ACHN (cell line): ENCODE measurements at regions not wholly inside any gene's neighbourhood (a gene's known extent, or its start where the extent isn't known, plus 50 kb on each side); places are given as distances from the start of the nearest gene placed in this dataset.
A peak's percentile ranks its signal among the peaks of the same experiment; 100 is the strongest.

Experiments
- DNase-seq: peaks from one replicate; pipeline ENCODE4 v3.0.0-alpha.2; 2015
- in situ Hi-C: cut with HindIII; loops from 2 replicates; pipeline ENCODE4 v1.10.0; 2017; ENCODE audit warnings: low sequenced_read_pairs, low pct_ligation_motif_present, low pct_unique_long_range_greater_than_20kb

DNA sequence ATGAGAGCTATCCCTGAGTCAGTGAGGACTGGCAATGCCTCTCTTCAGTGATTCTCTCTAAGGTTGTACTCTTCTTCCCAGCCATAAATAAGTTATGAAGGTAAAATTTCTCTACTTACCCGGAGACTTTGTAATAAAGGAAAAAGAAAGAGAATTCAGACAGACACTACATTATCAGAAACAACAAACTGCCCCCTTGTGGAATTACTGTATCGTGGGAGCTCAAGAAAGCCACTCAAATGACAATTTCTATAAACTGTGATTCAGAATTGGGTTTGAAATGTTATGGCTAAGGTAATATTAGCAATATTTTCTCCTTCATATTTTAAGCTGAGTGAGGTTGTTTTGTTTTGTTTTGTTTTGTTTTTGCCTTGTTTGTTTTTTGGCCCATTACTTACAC, 155.8 kb upstream of the TANK start:
- in situ Hi-C loops = no loop called here
- DNase-seq = peak; percentile 34

DNA sequence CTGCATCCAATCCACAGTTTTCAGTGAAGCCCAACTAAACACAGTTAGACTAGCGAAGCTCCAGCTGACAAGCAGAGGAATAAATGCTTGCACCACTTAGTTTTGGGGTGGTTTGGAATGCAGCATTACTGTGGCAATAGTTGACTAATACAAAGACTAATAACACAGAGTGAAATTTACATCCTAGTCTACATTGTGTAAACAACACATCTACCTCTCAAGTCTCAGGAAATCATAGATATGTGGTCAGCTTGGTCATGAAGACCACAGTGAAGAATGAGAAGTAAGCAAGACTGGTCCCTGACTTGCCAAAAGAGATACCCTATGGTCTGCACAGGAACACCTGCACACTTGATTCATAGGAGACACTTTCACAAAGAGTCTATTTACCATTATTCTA, 155.1 kb upstream of the TANK start:
- no peak for DNase-seq
- in situ Hi-C loops = no loop called here

DNA sequence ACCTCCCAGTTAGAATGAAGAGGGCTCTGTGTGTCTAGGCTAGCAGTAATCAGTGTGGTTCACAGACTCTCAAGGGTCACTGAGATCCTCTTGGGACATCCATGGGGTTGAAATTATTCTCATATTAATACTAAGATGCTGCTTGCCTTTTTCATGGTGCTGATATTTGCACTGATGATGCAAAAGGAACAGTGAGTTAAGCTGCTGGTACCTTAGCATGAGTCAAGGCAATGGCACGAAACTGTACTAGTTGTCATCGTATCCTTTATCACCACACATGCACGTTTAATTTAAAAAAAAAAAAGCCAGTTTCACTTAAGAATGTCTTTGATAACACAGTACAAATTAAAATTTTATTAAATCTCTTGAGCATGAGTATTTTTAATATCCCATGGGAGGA, 151.9 kb upstream of the TANK start:
- no peak for DNase-seq

DNA sequence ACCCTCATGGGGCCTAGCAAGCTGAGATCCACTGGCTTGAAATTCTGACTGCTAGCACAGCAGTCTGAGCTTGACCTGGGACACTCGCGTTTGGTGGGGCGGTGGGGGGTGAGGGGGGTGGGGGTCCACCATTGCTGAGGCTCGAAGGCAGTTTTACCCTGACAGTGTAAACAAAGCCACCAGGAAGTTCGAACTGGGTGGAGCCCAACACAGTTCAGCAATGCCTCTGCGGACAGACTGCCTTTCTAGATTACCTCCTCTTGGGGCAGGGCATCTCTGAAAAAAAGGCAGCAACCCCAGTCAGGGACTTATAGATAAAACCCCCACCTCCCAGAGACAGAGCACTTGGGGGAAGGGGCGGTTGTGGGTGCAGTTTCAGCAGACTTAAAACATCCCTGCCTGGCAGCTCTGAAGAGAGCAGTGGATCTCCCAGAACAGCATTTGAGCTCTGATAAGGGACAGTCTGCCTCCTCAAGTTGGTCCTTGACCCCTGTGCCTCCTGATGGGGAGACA, 149.7 kb upstream of the TANK start:
- DNase-seq = no peak
- in situ Hi-C loops = no loop called here

More for the DNA sequence above, 151.9 kb upstream of the TANK start:
- in situ Hi-C loops = no loop called here

DNA sequence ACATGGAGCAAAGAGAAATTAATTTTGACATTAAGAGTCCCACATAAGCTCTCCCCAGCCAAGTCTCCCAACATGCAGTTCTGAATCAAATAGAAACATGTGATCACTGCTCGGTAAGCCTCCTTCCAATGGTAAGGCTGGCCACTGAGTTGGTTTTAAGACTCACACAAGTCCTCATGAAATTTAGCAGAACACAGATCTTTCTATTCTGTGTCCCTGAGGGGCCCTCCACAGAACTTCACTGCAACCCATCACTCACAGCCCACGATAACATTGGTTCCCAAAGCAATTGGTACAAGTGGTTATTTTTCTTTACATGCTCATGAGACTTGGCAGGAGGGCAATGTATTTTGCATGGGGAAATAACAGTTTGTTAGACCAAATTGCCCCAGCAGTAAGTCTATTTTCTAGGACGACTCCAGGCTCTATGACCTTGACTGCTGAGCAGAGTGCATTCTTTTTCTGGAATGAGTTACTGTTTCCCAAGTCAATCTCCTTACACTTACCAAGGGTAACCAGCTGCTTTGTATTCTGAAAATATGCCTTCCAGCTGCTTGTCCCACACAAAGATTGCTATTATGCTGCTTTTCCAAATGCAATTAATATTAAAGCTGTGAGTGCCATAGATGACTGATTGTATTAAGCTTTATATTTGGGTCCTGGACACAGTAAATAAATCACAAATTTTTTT, 142.3 kb upstream of the TANK start:
- DNase-seq = no peak
- in situ Hi-C loops = no loop called here

DNA sequence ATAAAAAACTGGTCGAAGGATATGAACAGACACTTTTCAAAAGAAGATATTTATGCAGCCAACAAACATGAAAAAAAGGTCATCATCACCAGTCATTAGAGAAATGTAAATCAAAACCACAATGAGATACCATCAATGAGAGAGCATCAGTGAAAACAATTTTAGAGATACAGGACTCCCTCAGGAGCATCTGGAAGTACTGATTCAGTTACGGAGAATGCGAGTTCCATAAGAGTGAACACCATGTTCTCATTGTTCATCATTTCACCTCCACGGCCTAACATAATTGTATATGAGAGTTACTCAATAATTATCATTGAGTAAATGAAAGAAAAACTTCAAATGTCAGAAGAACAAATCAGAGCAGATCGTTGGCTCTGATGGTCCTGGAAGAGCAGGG, 140.9 kb upstream of the TANK start:
- no peak for DNase-seq
- in situ Hi-C loops = no loop called here

DNA sequence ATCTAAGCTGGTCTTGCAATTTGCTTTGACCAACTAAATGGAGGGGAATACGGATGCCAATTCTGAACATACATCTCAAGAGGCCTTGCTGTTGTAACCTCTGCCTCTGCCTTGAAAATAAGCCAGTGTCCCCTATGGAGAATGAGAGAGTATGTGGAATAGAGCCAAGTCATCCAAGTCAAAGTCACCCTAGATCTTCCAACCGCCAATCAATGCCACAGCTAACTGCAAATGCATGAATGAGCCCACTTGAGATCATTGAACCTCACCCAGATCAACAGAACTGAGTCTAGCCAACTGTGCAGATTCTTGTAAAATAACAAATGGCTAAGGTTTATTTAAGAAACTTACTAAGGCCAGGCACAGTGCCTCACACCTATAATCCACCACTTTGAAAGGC, 139.8 kb upstream of the TANK start:
- DNase-seq = no peak
- in situ Hi-C loops = no loop called here

DNA sequence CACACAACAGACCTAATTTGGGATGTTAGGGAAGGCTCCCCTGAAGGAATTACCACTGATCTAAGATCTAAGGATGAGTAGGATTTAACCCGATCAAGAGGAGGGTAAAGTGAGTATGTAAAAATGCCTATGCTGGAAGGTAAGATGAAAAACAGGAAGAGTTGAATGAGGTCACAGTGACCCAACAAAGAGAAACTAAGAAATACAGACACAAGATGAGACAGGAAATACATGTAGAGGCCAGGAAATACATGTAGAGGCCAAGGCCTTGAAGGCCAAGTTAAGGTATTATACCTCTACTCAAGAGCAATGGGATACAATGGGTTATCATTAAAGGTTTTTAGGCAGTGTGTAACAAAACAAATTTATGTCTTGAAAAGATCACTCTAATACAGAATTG, 131.6 kb upstream of the TANK start:
- in situ Hi-C loops = no loop called here
- no peak for DNase-seq

DNA sequence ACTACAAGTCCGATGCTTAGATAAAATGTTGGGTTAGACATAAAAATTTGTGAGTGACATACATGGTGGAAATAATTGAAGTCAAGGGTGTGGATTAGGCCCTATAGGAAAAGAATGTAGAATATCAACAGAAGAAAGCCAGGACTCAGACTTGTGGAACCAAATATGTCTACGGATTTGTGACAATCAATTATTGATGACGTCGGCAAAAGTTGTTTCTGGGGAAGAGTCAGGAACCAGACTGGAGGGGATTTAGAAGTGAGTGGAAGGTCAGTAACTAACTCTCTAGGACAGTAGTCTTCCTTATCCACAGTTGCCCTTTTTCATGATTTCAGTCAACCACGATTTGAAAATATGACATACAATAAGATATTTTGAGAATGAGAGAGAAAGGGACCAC, 130.9 kb upstream of the TANK start:
- in situ Hi-C loops = no loop called here
- no peak for DNase-seq

DNA sequence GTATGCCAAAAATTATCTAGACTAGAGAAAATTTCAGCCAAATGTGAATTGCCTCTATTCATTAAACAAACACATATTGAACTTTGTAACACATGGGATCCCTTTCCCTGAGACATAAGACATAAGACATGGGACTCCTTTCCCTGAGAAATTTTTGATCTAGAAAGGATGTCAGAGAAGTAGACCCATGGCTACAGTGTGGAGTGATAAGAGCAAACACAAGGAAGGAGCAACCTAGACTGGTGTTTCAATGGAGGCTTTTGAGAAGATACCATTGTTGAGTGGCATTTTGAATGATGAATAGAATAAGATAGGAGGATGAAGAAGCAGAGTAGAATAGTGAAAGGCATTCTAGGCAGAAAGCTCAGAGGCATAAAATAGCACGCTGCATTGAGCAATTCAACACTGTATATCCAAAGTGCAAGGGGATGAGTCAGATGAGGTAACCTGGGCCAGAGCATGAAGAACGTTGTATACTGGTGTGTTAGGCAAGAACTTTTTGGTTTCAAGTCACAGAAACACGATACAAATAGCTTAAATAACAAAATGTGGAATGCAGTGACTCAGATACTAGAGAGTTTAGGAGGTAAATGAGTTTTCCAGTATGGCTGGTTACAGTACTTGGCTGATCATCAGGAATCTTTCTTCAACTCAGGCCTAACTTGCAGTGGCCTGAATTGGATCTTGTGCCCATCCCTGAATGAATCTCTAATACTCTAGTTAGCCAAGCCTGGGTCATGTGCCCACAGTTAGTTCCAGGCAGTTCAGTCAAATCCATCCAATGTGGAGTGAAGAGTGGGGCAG, 129.8 kb upstream of the TANK start:
- peak; percentile 58 for DNase-seq
- in situ Hi-C loops = no loop called here

DNA sequence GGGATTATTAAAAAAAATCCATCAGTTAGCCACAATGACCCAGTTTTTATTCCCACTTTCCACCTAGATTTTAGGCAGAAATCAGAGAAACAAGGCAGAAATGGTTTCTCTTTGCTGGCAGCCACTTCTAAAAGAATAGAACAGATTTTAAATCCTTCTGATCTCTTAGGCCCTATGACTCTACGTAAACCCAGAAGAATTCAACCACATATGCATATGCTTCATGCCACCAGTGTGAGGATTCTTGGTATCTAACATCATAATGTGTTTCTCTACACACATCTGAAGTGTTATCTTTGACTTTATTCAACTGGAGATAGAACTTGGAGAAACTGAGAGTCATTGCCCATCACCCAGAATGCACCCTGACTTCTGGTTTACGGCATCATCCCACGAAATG, 128.7 kb upstream of the TANK start:
- DNase-seq = no peak
- in situ Hi-C loops = no loop called here

DNA sequence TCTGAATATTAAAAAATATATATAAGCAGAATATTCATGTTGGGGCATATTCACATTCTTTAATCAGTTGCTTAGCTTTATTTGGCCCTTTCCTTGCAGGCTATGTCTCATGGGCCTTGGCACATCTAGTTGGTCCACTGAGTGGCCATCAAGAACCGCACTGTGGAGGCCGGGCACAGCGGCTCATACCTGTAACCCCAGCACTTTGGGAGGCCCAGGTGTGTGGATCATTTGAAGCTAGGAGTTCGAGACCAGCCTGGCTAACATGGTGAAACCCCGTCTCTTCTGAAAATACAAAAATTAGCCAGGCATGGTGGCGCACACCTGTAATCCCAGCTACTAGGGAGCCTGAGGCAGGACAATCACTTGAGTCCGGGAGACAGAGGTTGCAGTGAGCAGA, 127.6 kb upstream of the TANK start:
- no peak for DNase-seq
- in situ Hi-C loops = no loop called here

DNA sequence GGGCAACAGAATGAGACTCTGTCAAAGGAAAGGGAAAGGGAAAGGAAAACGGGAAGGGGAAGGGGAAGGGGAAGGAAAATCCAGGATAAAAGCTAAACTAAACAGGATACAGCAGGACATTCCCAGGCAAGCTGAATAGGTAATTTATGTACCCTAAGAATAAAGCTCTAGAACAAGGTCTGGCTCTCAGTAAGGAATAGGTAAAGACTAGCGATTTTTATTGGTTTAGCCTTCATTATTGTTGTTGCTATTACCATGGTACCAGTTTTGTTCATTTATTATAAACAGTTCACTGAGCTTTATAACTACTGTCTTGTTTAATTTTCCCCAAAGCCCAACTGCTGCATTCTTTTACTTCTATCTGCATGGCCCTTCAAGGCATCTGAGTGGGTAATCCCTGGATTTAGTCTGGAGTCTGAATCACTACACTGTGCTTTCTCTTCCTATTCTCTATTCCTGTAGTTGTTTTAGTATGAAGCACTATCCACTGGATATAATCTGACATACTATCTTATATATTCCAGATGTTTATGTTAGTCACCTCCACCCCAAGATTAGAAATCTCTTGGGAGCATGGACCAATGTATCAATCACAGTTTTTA, 127.1 kb upstream of the TANK start:
- no peak for DNase-seq
- in situ Hi-C loops = no loop called here

DNA sequence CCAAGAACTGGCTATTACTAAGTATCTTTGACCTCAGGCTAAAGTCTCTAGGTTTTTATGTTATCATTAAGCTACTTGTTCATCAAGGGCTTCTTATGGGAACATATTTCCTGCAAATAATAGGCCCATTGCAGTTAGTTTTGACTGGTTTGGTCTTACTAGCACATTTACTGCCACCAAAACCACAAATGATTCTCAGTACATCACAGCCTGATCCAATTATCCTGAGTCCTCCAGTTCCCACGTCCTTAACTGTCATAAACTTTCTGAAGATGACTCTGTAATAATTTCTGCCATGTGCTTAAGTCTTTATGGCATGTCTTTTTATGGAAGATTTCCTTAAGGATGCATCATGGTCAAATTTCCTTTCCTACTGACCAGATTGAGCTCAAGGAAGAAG, 123.3 kb upstream of the TANK start:
- DNase-seq = no peak
- in situ Hi-C loops = no loop called here

DNA sequence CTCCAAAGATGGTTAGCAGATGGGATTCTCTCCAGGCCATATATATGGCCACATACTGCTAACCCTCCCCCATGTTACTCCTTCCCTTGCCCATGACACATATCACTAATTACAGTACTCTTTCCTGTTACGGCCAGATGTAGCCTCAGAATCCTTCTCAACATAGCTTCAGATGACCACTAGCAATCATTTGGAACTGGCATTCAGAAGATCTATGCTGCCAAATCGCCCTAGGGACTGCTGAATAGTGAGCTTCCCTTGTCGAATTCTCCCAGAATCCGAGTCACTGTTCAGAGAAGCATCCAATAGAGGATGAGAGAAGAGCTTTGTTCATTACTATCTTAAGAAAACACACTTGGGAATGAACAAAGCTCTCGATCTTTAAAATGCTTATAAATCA, 121.2 kb upstream of the TANK start:
- no peak for DNase-seq
- in situ Hi-C loops = no loop called here

DNA sequence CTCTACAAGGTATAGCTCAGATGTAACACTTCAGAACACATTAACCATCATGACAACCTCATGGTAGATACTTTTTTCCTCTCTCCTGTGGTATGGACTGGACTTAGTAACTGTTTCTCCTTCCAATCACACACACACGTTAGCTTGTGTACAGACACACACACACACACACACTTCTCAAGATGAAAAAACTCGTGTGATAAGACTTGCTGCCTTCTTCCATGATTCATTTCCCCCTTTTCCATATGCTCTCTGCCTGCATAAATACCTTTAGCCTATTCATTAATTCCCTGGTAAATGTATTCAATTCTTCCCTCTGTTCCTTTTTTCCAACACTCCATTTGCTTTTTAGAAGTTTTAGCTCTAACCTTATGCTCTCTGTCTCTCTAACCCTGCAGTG, 118.9 kb upstream of the TANK start:
- in situ Hi-C loops = no loop called here
- DNase-seq = no peak

DNA sequence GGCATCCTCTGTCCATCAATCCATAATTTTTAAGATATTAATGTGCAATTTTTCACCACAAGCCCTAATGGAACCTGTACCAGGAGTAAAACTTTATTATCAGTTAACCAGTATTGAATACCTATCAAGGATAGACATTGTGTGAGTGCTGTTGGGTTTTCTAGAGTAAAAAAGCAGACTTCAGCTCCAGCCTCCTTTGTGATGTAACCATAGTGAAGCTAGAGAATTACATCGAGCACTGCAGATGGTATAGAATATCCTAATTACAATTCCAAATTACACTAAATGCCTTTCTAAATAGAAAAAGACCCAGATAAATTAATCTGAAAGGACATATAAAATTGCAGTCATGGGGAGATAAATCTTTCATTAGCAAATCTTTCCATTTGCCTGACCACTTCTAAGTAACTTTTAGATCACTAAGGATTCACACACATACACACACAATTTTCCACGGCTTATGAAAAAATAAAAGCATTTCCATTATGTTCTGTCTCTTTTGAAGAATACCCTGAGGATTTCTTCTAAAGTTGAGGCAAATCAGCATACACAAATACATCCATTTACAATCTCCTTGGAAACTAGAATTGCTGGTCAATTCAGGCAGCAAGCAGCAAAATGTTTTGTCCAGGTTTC, 117.1 kb upstream of the TANK start:
- in situ Hi-C loops = no loop called here
- no peak for DNase-seq

DNA sequence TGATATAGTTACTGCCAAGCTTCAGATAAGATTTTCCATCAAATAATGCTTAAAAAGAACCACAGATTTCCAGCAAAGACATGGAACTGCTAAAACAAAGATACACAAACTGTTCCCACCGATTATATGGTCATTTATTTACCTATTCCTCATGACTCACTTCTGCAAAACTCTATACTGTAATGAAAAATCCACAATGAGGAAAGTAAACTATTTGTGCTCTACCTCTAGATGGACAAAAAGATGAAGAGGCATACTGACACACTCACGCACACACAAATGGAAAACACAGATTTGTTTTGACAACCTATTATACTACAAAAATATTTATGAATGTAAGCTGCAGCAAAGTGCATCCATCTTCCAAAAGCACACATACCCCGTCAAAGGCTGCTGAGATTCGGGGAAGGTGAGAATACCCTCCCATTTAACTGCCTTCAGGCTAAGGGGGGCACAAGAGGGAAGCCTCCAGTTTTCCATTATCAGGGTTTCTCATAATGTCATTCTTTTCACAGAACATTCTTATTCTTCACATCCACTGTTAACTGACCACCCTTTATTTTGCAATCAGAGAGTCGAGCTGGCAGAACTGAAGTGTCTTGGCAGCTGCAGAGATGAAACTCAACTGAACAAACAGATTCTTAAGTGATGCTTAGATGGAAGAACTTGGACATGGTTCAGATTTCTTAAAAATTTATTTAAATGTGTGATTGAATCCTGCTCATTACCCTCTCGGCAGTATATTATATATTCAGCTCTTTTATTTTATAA, 115.9 kb upstream of the TANK start:
- no peak for DNase-seq
- in situ Hi-C loops = no loop called here

DNA sequence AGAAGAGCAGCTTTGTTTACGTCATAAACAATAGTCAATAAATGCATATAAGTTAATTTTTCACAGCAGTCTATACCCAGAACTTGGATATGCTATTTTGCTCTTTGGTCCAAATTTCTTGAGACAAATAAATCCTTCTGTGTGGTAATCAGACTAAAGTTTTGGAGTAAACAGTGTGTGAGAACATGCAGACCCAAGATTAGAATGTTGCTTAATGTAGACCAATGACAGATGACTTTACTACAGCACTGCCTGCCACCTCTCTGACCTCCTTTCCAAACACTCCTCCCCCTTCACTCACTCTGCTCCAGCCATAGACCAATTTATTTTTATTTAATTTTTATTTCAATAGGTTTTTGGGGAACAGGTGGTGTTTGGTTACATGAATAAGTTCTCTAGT, 115.3 kb upstream of the TANK start:
- in situ Hi-C loops = no loop called here
- DNase-seq = no peak
